ENCODE measurements at regions not wholly inside any gene's neighbourhood (a gene's known extent, or its start where the extent isn't known, plus 50 kb on each side); places are given as distances from the start of the nearest gene placed in this dataset.

- no peak for TF ChIP-seq SMC3 (IDR thresholded peaks at IDR 0.05; ENCODE audit: low read depth, low read length)
- TF ChIP-seq, protein P1, sequence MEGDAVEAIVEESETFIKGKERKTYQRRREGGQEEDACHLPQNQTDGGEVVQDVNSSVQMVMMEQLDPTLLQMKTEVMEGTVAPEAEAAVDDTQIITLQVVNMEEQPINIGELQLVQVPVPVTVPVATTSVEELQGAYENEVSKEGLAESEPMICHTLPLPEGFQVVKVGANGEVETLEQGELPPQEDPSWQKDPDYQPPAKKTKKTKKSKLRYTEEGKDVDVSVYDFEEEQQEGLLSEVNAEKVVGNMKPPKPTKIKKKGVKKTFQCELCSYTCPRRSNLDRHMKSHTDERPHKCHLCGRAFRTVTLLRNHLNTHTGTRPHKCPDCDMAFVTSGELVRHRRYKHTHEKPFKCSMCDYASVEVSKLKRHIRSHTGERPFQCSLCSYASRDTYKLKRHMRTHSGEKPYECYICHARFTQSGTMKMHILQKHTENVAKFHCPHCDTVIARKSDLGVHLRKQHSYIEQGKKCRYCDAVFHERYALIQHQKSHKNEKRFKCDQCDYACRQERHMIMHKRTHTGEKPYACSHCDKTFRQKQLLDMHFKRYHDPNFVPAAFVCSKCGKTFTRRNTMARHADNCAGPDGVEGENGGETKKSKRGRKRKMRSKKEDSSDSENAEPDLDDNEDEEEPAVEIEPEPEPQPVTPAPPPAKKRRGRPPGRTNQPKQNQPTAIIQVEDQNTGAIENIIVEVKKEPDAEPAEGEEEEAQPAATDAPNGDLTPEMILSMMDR (conservative IDR thresholded peaks at IDR 0.05; ENCODE audit: low read depth, low read length), result no peak
- TF ChIP-seq POLR2A (IDR thresholded peaks at IDR 0.05; ENCODE audit: low read depth, low read length), result no peak
Observed at GRCh38 chr9:12640866-12641636, 52.1 kb upstream of the TYRP1 start.

Data from IMR-90 (cell line).